ENCODE measurements at regions not wholly inside any gene's neighbourhood (a gene's known extent, or its start where the extent isn't known, plus 50 kb on each side); places are given as distances from the start of the nearest gene placed in this dataset.

- TF ChIP-seq CTCF (conservative IDR thresholded peaks at IDR 0.05; ENCODE audit: low read depth, low read length) (no peak), CEBPB (IDR thresholded peaks at IDR 0.05; ENCODE audit: low read depth, low read length) (no peak), RAD21 (IDR thresholded peaks at IDR 0.05; ENCODE audit: low read length) (no peak), NFE2L2 (IDR thresholded peaks at IDR 0.05; ENCODE audit: low read depth, low read length) (no peak)
Measured at GRCh38 chr4:45385306-45385705, 659.0 kb upstream of the GNPDA2 start.

Data from IMR-90 (cell line).